ENCODE measurements at regions not wholly inside any gene's neighbourhood (a gene's known extent, or its start where the extent isn't known, plus 50 kb on each side); places are given as distances from the start of the nearest gene placed in this dataset.

GRCh38 chr3:150216866-150217600 lies 191.1 kb upstream of the TSC22D2 start:
- Histone ChIP-seq H3K27ac (peak overlapping the region in 1 of 2 donors; percentile 33), H3K36me3 (no peaks in the 10 kb centered on the region), H3K9me3 (no peaks in the 10 kb centered on the region), H3K27me3 (no peaks in the 10 kb centered on the region), H3K4me3 (no peak overlapping the region), H3K4me1 (no peaks in the 10 kb centered on the region)
- intact Hi-C loops (cut with DNase I; ENCODE audit: low total_unique reads) = no loop called here
- TF ChIP-seq POLR2A (IDR thresholded peaks at IDR 0.05) = no peak
- TF ChIP-seq, protein P1, sequence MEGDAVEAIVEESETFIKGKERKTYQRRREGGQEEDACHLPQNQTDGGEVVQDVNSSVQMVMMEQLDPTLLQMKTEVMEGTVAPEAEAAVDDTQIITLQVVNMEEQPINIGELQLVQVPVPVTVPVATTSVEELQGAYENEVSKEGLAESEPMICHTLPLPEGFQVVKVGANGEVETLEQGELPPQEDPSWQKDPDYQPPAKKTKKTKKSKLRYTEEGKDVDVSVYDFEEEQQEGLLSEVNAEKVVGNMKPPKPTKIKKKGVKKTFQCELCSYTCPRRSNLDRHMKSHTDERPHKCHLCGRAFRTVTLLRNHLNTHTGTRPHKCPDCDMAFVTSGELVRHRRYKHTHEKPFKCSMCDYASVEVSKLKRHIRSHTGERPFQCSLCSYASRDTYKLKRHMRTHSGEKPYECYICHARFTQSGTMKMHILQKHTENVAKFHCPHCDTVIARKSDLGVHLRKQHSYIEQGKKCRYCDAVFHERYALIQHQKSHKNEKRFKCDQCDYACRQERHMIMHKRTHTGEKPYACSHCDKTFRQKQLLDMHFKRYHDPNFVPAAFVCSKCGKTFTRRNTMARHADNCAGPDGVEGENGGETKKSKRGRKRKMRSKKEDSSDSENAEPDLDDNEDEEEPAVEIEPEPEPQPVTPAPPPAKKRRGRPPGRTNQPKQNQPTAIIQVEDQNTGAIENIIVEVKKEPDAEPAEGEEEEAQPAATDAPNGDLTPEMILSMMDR (IDR thresholded peaks at IDR 0.05) = no peak
- no peak for TF ChIP-seq POLR2AphosphoS5 (IDR thresholded peaks at IDR 0.05)
- no peak for DNase-seq (ENCODE audit: low spot score in 2 of 2)

GRCh38 chr3:150216041-150216811 lies 191.9 kb upstream of the TSC22D2 start:
- H3K27me3 ChIP-seq = no peaks in the 10 kb centered on the region
- no peaks in the 10 kb centered on the region for H3K9me3 ChIP-seq
- H3K4me3 ChIP-seq = peak overlapping the region in 2 of 3 donors; percentile 15 to 27
- H3K36me3 ChIP-seq = no peaks in the 10 kb centered on the region
- no peaks in the 10 kb centered on the region for H3K4me1 ChIP-seq
- intact Hi-C loops (cut with DNase I; ENCODE audit: low total_unique reads) = no loop called here
- DNase-seq (ENCODE audit: low spot score in 2 of 2) = no peak
- peak overlapping the region; percentile 28 to 33 for H3K27ac ChIP-seq
- TF ChIP-seq POLR2AphosphoS5 (IDR thresholded peaks at IDR 0.05) = no peak
- TF ChIP-seq, protein P1 (IDR thresholded peaks at IDR 0.05) = no peak
- no peak for TF ChIP-seq POLR2A (IDR thresholded peaks at IDR 0.05)

DNA sequence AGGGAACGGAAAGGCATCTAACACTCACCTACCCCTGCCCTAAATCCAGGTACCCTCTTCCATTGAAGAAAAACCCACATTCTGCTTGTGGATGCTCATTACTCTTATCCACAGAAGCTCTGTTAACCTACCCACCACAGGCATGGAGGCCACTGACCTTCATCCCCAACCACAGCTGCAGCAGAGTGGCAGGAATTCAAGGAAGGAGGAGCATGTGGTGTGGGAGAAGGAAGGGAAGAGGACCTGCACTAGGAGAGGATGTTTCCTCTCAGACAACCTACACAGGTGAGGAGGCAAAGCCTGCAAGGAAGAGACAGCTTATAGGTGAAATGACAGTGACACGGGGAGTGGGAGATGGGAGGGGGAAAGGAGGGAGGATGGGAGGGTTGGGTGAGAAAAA lies 192.5 kb upstream of the TSC22D2 start:
- no peaks in the 10 kb centered on the region for H3K27me3 ChIP-seq
- H3K9me3 ChIP-seq = no peaks in the 10 kb centered on the region
- H3K27ac ChIP-seq = peak overlapping the region; percentile 28 to 33
- DNase-seq (ENCODE audit: low spot score in 2 of 2) = no peak
- intact Hi-C loops (cut with DNase I; ENCODE audit: low total_unique reads) = no loop called here
- H3K36me3 ChIP-seq = no peaks in the 10 kb centered on the region
- H3K4me1 ChIP-seq = no peaks in the 10 kb centered on the region
- no peak overlapping the region for H3K4me3 ChIP-seq
- TF ChIP-seq POLR2AphosphoS5 (IDR thresholded peaks at IDR 0.05) (no peak), POLR2A (IDR thresholded peaks at IDR 0.05) (no peak)
- TF ChIP-seq, protein P1 (IDR thresholded peaks at IDR 0.05) = no peak

DNA sequence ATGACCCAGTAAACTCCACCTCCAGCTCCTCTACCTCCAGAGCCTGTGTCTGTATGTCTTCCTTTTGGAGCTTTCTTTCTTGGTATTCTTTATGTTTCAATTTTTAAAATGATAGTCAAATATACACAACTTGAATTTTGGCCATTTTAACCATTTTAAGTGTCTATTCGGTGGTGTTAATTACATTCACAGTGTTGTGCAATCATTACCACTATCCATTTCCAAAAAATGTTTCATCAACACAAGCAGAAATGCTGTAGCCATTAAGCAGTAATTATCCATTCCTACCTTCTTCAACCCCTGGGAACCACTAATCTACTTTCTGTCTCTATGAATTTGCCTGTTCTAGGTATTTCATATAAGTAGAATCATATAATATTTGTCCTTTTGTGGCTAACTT lies 194.5 kb upstream of the TSC22D2 start:
- no peak overlapping the region for H3K4me3 ChIP-seq
- no peaks in the 10 kb centered on the region for H3K4me1 ChIP-seq
- H3K27me3 ChIP-seq = no peaks in the 10 kb centered on the region
- no peak overlapping the region for H3K27ac ChIP-seq
- TF ChIP-seq, protein P1 (IDR thresholded peaks at IDR 0.05) = no peak
- no peak for TF ChIP-seq POLR2AphosphoS5 (IDR thresholded peaks at IDR 0.05)
- TF ChIP-seq POLR2A (IDR thresholded peaks at IDR 0.05) = no peak
- intact Hi-C loops (cut with DNase I; ENCODE audit: low total_unique reads) = no loop called here
- H3K36me3 ChIP-seq = no peaks in the 10 kb centered on the region
- no peaks in the 10 kb centered on the region for H3K9me3 ChIP-seq
- no peak for DNase-seq (ENCODE audit: low spot score in 2 of 2)

DNA sequence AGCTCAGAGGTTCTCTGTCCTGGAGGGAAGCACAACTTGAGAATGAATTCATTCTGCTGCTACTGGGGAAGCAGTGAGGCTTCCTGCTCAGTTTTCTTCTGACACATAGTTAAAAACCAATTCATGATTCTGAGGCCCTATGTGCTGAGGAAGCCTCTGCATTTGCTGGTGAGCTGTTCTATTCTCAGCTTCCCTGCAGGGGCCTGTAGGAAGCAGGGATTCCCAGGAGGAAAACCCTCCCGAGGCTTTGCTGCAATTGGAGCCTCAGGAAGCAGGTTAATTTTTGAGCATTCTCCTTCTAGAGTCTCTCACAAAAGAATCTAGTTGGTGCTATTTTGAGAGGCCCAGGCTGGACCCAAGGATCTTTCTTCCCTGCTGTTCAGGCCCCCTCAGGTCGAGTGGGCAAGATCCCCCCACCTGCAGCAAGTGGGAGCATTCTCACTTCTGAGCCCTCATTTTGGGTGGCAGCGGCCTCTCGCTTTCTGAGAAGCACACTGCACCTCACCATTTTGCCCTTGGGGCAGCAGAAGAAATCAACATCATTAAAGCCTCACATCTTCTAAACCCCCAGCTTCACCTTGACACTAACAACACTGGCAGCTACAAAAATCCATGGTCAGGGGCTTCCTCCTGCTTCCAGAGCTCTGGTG lies 197.5 kb upstream of the TSC22D2 start:
- intact Hi-C loops (cut with DNase I; ENCODE audit: low total_unique reads) = no loop called here
- no peak for DNase-seq (ENCODE audit: low spot score in 2 of 2)
- no peak overlapping the region for H3K4me3 ChIP-seq
- H3K36me3 ChIP-seq = no peaks in the 10 kb centered on the region
- TF ChIP-seq, protein P1 (IDR thresholded peaks at IDR 0.05) = no peak
- TF ChIP-seq POLR2A (IDR thresholded peaks at IDR 0.05) (no peak), POLR2AphosphoS5 (IDR thresholded peaks at IDR 0.05) (no peak)
- H3K27ac ChIP-seq = no peak overlapping the region
- no peaks in the 10 kb centered on the region for H3K4me1 ChIP-seq
- H3K9me3 ChIP-seq = no peaks in the 10 kb centered on the region
- H3K27me3 ChIP-seq = no peaks in the 10 kb centered on the region
